ENCODE measurements at regions not wholly inside any gene's neighbourhood (a gene's known extent, or its start where the extent isn't known, plus 50 kb on each side); places are given as distances from the start of the nearest gene placed in this dataset.

- DNase-seq, result no peak
Measured at GRCh38 chr15:69505956-69506556, 53.4 kb downstream of the RPLP1 start.

- DNase-seq, result no peak
Measured at GRCh38 chr15:69508659-69509058, 56.0 kb downstream of the RPLP1 start.

- no peak for DNase-seq
Measured at GRCh38 chr15:69509131-69509530, 56.5 kb downstream of the RPLP1 start.

GRCh38 chr15:69510556-69510955 is 57.9 kb downstream of the RPLP1 start:
- no peak for DNase-seq

- no peak for DNase-seq
Measured at GRCh38 chr15:69511015-69511414, 58.4 kb downstream of the RPLP1 start.

- DNase-seq, result no peak
Measured at GRCh38 chr15:69511716-69512340, 59.2 kb downstream of the RPLP1 start.

- DNase-seq, result no peak
Measured at GRCh38 chr15:69513450-69513960, 60.9 kb downstream of the RPLP1 start.

GRCh38 chr15:69513986-69514385 is 61.4 kb downstream of the RPLP1 start:
- DNase-seq, result no peak

- no peak for DNase-seq
Measured at GRCh38 chr15:69515508-69515907, 62.9 kb downstream of the RPLP1 start.

GRCh38 chr15:69515926-69516325 is 63.3 kb downstream of the RPLP1 start:
- no peak for DNase-seq

GRCh38 chr15:69517052-69517451 is 64.4 kb downstream of the RPLP1 start:
- DNase-seq, result no peak

- no peak for DNase-seq
Measured at GRCh38 chr15:69518806-69519205, 66.2 kb downstream of the RPLP1 start.

- DNase-seq, result no peak
Measured at GRCh38 chr15:69520067-69520466, 67.4 kb downstream of the RPLP1 start.

GRCh38 chr15:69522361-69522760 is 69.7 kb downstream of the RPLP1 start:
- no peak for DNase-seq

GRCh38 chr15:69523010-69524001 is 70.7 kb downstream of the RPLP1 start:
- DNase-seq, result peak; percentile 85

- DNase-seq, result no peak
Measured at GRCh38 chr15:69524296-69524695, 71.7 kb downstream of the RPLP1 start.

- no peak for DNase-seq
Measured at GRCh38 chr15:69524814-69525213, 72.2 kb downstream of the RPLP1 start.

GRCh38 chr15:69525543-69525942 is 72.9 kb downstream of the RPLP1 start:
- no peak for DNase-seq

- DNase-seq, result no peak
Measured at GRCh38 chr15:69526081-69527061, 73.8 kb downstream of the RPLP1 start.

GRCh38 chr15:69529141-69529540 is 76.5 kb downstream of the RPLP1 start:
- DNase-seq, result no peak

- no peak for DNase-seq
Measured at GRCh38 chr15:69529961-69530633, 77.5 kb downstream of the RPLP1 start.
